CD4-positive, alpha-beta T cell (primary cell): ENCODE measurements at regions not wholly inside any gene's neighbourhood (a gene's known extent, or its start where the extent isn't known, plus 50 kb on each side); places are given as distances from the start of the nearest gene placed in this dataset.
"Not testable (repeated sequence)": the region's sequence is repeated elsewhere in the genome, so short reads cannot be mapped to it uniquely, and the experiment has no call there.

ENCODE experiments used
- ATAC-seq: fragments of 200-7000 bp; cut with Tn5 transposase; one replicate; pipeline ENCODE4 v1.10.0; 2022; ENCODE audit warnings: mild to moderate bottlenecking; ENCODE audit not compliant: poor library complexity
- CTCF ChIA-PET: fragments of 350-600 bp; sonication (Branson Sonifier 250); formaldehyde crosslinking; loops from one replicate; lab custom pipeline; 2021; ENCODE audit warnings: antibody characterized with exemption, inconsistent platforms; lab: Charles Lee
- POLR2A ChIA-PET: fragments of 350-600 bp; sonication (Branson Sonifier 250); formaldehyde crosslinking; loops from one replicate; lab custom pipeline; 2021; ENCODE audit warnings: antibody characterized with exemption, inconsistent platforms; lab: Charles Lee
- DNase-seq, 14 experiments: peaks; one replicate each; pipeline ENCODE4 v3.0.0-alpha.2; 2013 to 2020; ENCODE audit warnings: mixed read lengths in 2 of 14
- H3K27ac ChIP-seq, 2 donors: one replicate each; pipeline versions ENCODE4 v1.5.1 to v1.7.0; 2013; ENCODE audit warnings: low read length in 2 of 2, low read depth in 1 of 2, mild to moderate bottlenecking in 1 of 2
- H3K27me3 ChIP-seq, 2 experiments: 1 replicate in 1 of 2; 2 replicates in 1 of 2; pipeline versions ENCODE4 v1.6.1 to v1.7.0; 2013; ENCODE audit warnings: low read length in 2 of 2, control low read depth in 1 of 2, mild to moderate bottlenecking in 1 of 2, moderate library complexity in 1 of 2; ENCODE audit not compliant: insufficient read depth in 2 of 2, control insufficient read depth in 1 of 2
- H3K36me3 ChIP-seq: one replicate; pipeline ENCODE4 v1.6.1; 2013; ENCODE audit warnings: low read length, control low read depth; ENCODE audit not compliant: insufficient read depth
- H3K4me1 ChIP-seq: one replicate; pipeline ENCODE4 v1.6.1; 2013; ENCODE audit warnings: low read length, control low read depth; ENCODE audit not compliant: insufficient read depth
- H3K4me3 ChIP-seq: one replicate; pipeline ENCODE4 v1.5.1; 2013; ENCODE audit warnings: mild to moderate bottlenecking, low read length, moderate library complexity
- H3K9me3 ChIP-seq, 2 experiments: 1 replicate in 1 of 2; 2 replicates in 1 of 2; pipeline versions ENCODE4 v1.6.1 to v1.7.0; 2013; ENCODE audit warnings: low read length in 2 of 2, mild to moderate bottlenecking in 2 of 2, control low read depth in 1 of 2, moderate library complexity in 1 of 2; ENCODE audit not compliant: control insufficient read depth in 1 of 2, insufficient read depth in 1 of 2
- H3K27ac Mint-ChIP-seq: one replicate; pipeline ENCODE4 v1.8.0; 2020; ENCODE audit warnings: mixed read lengths
- H3K27me3 Mint-ChIP-seq: one replicate; pipeline ENCODE4 v1.8.0; 2021; ENCODE audit warnings: mixed read lengths
- H3K36me3 Mint-ChIP-seq: one replicate; pipeline ENCODE4 v1.8.0; 2021; ENCODE audit warnings: low read depth, mixed read lengths
- H3K4me1 Mint-ChIP-seq: one replicate; pipeline ENCODE4 v1.8.0; 2021; ENCODE audit warnings: low read depth, mixed read lengths
- H3K4me3 Mint-ChIP-seq: one replicate; pipeline ENCODE4 v1.8.0; 2020; ENCODE audit warnings: mild to moderate bottlenecking, mixed read lengths
- H3K9me3 Mint-ChIP-seq: one replicate; pipeline ENCODE4 v1.8.0; 2020; ENCODE audit warnings: mixed read lengths
- CTCF ChIP-seq: fragments of 200-600 bp; IDR thresholded peaks from one replicate; pipeline ENCODE4 v1.8.0; 2022; ENCODE audit warnings: antibody characterized with exemption, mild to moderate bottlenecking
- intact Hi-C, 2 experiments: fragments of 100-400 bp; cut with DNase I in 1 of 2; cut with micrococcal nuclease in 1 of 2; formaldehyde crosslinking; loops; one replicate each; pipeline versions ENCODE4 v1.15.1 to v1.9.0; 2023 to 2025; cut with DNase I, micrococcal nuclease

- Mint-ChIP-seq H3K9me3 (no peaks in the 10 kb centered on the region), H3K4me3 (no peak overlapping the region), H3K27me3 (no peaks in the 10 kb centered on the region), H3K36me3 (no peaks in the 10 kb centered on the region), H3K27ac (no peak overlapping the region), H3K4me1 (no peaks in the 10 kb centered on the region)
- ATAC-seq (no peak), DNase-seq (no peak)
- ChIA-PET CTCF (no interaction called here), POLR2A (no interaction called here)
- H3K4me1 ChIP-seq = no peaks in the 10 kb centered on the region
- no peaks in the 10 kb centered on the region for H3K9me3 ChIP-seq
- intact Hi-C loops = no loop called here
- H3K36me3 ChIP-seq = no peaks in the 10 kb centered on the region
- no peak for TF ChIP-seq CTCF
- H3K27me3 ChIP-seq = no peaks in the 10 kb centered on the region
- no peak overlapping the region for H3K4me3 ChIP-seq
- H3K27ac ChIP-seq = no peak overlapping the region
Measured at GRCh38 chr6:47174502-47175023, 132.4 kb upstream of the ADGRF1 start.

- H3K36me3 ChIP-seq, H3K4me1 Mint-ChIP-seq, H3K36me3 Mint-ChIP-seq, CTCF ChIA-PET, intact Hi-C loops, H3K27ac ChIP-seq, H3K9me3 ChIP-seq, H3K4me1 ChIP-seq, H3K27me3 Mint-ChIP-seq, DNase-seq, H3K4me3 Mint-ChIP-seq, H3K27ac Mint-ChIP-seq, POLR2A ChIA-PET, H3K27me3 ChIP-seq, H3K4me3 ChIP-seq, H3K9me3 Mint-ChIP-seq, ATAC-seq: not testable (repeated sequence)
Measured at GRCh38 chr6:47174063-47174462, 131.9 kb upstream of the ADGRF1 start.

- ATAC-seq, H3K4me1 Mint-ChIP-seq, CTCF ChIA-PET, H3K27me3 Mint-ChIP-seq, H3K36me3 Mint-ChIP-seq, H3K4me1 ChIP-seq, H3K27ac ChIP-seq, H3K9me3 ChIP-seq, H3K9me3 Mint-ChIP-seq, H3K36me3 ChIP-seq, H3K4me3 ChIP-seq, H3K27me3 ChIP-seq, H3K4me3 Mint-ChIP-seq, intact Hi-C loops, DNase-seq, POLR2A ChIA-PET, H3K27ac Mint-ChIP-seq: not testable (repeated sequence)
Measured at GRCh38 chr6:47173145-47173544, 131.0 kb upstream of the ADGRF1 start.

GRCh38 chr6:47170617-47170947 lies 128.4 kb upstream of the ADGRF1 start:
- ChIA-PET CTCF (no interaction called here), POLR2A (no interaction called here)
- H3K4me1 ChIP-seq = no peaks in the 10 kb centered on the region
- H3K4me3 ChIP-seq = no peak overlapping the region
- ATAC-seq (no peak), DNase-seq (peak in 1 of 14 experiments; percentile 2)
- no peak overlapping the region for H3K27ac Mint-ChIP-seq
- H3K27me3 Mint-ChIP-seq = no peaks in the 10 kb centered on the region
- H3K9me3 Mint-ChIP-seq = no peaks in the 10 kb centered on the region
- no peaks in the 10 kb centered on the region for H3K4me1 Mint-ChIP-seq
- H3K36me3 ChIP-seq = no peaks in the 10 kb centered on the region
- H3K36me3 Mint-ChIP-seq = no peaks in the 10 kb centered on the region
- H3K9me3 ChIP-seq = no peaks in the 10 kb centered on the region
- no peak overlapping the region for H3K27ac ChIP-seq
- H3K27me3 ChIP-seq = no peaks in the 10 kb centered on the region
- intact Hi-C loops = no loop called here
- no peak for TF ChIP-seq CTCF
- no peak overlapping the region for H3K4me3 Mint-ChIP-seq
